WERI-Rb-1 (cell line): ENCODE measurements at regions not wholly inside any gene's neighbourhood (a gene's known extent, or its start where the extent isn't known, plus 50 kb on each side); places are given as distances from the start of the nearest gene placed in this dataset.

Source experiments
- DNase-seq: peaks from one replicate; pipeline ENCODE4 v3.0.0-alpha.2; 2020
- H3K27ac ChIP-seq: fragments of 250-450 bp; sonication (Bioruptor Pico); 2 replicates; pipeline ENCODE4 v1.5.1; 2020; ENCODE audit warnings: mild to moderate bottlenecking, moderate library complexity
- H3K27me3 ChIP-seq: fragments of 250-450 bp; sonication (Bioruptor Pico); 2 replicates; pipeline ENCODE4 v1.5.1; 2021; ENCODE audit warnings: mild to moderate bottlenecking, low read depth, moderate library complexity; ENCODE audit not compliant: insufficient read depth, severe bottlenecking
- H3K36me3 ChIP-seq: fragments of 250-450 bp; sonication (Bioruptor Pico); 2 replicates; pipeline ENCODE4 v1.5.1; 2020; ENCODE audit warnings: mild to moderate bottlenecking, moderate library complexity
- H3K4me3 ChIP-seq: 2 replicates; pipeline ENCODE4 v1.5.1; 2011; ENCODE audit warnings: low read depth, mild to moderate bottlenecking, control low read depth, low read length
- H3K9me3 ChIP-seq: fragments of 250-450 bp; sonication (Bioruptor Pico); 2 replicates; pipeline ENCODE4 v1.5.1; 2021; ENCODE audit warnings: mild to moderate bottlenecking, moderate library complexity; ENCODE audit not compliant: severe bottlenecking
- CTCF ChIP-seq: IDR thresholded peaks from 2 replicates; pipeline ENCODE4 v1.5.1; 2011; ENCODE audit warnings: low read depth, mild to moderate bottlenecking, control low read depth, inconsistent platforms, low read length

DNA sequence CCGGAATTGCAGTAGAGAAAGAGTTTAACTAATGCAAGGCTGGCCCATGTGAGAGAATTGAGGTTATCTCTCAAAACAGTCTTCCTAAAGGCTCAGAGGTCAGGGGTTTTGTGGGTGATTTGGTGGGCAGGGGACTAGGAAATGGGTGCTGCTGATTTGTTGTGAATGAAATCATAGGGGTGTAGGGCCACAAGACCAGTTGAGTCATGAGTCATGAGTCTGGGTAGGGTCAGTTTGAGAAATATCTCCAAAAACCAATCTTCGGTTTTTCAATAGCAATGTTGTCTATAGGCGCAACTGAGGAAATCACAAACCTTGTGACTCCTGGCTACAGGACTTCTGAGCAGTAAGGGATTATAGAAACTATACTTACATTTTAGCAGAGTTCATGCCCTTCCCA is 460.0 kb upstream of the NRP1 start:
- Histone ChIP-seq H3K9me3 (no peaks in the 10 kb centered on the region), H3K4me3 (no peak overlapping the region), H3K27me3 (no peaks in the 10 kb centered on the region), H3K27ac (no peak overlapping the region), H3K36me3 (no peaks in the 10 kb centered on the region)
- DNase-seq, result no peak
- TF ChIP-seq CTCF, result no peak

DNA sequence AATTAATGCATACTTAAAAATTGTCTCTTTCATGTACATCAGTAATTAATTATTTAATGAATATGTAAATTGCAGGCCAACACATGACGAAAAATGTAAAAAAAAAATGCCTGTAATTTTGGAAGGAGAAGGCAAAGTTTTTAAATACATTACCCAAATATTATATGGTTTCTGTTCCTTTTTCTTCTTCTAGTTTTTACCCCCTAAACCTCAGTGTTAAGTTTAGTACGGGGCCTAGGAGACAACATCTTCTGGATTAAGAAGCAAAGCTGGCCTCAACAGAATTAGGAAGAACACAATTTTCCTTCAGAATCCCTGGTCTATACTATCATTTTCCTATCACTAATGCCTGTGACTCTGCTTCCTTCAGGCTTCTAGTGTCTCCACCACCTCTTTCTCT is 459.3 kb upstream of the NRP1 start:
- Histone ChIP-seq H3K27me3 (no peaks in the 10 kb centered on the region), H3K27ac (no peak overlapping the region), H3K4me3 (no peak overlapping the region), H3K9me3 (no peaks in the 10 kb centered on the region), H3K36me3 (no peaks in the 10 kb centered on the region)
- DNase-seq, result no peak
- no peak for TF ChIP-seq CTCF

DNA sequence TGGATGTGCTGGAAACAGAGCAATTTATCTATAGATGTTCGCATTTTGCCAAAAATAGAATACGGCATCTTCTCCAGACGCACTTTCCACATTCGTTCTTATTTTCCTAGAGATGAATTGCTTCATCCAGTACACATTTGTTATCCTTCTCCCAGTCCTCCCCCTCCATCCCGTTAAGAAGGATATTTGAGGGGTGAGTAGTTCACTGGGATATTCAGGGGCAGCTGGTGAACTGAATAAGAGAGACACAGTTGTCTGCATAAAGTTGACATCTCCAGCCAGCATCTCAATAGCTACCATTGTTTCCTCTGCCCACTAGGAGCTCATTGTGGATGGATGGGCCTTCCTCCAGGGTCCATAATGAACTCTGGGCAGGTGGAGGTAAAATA is 456.8 kb upstream of the NRP1 start:
- Histone ChIP-seq H3K27ac (no peak overlapping the region), H3K27me3 (no peaks in the 10 kb centered on the region), H3K4me3 (no peak overlapping the region), H3K9me3 (no peaks in the 10 kb centered on the region), H3K36me3 (no peaks in the 10 kb centered on the region)
- DNase-seq, result no peak
- TF ChIP-seq CTCF, result no peak

GRCh38 chr10:33790521-33791271 is 456.2 kb upstream of the NRP1 start:
- Histone ChIP-seq H3K36me3 (no peaks in the 10 kb centered on the region), H3K9me3 (no peaks in the 10 kb centered on the region), H3K27me3 (no peaks in the 10 kb centered on the region), H3K4me3 (no peak overlapping the region), H3K27ac (no peak overlapping the region)
- no peak for DNase-seq
- TF ChIP-seq CTCF, result no peak

- H3K27ac ChIP-seq, result no peak overlapping the region
- no peak for TF ChIP-seq CTCF
- no peaks in the 10 kb centered on the region for H3K27me3 ChIP-seq
- DNase-seq, result no peak
- no peak overlapping the region for H3K4me3 ChIP-seq
- H3K36me3 ChIP-seq, result no peaks in the 10 kb centered on the region
- no peaks in the 10 kb centered on the region for H3K9me3 ChIP-seq
Measured at GRCh38 chr10:33783557-33783956, 449.1 kb upstream of the NRP1 start.

DNA sequence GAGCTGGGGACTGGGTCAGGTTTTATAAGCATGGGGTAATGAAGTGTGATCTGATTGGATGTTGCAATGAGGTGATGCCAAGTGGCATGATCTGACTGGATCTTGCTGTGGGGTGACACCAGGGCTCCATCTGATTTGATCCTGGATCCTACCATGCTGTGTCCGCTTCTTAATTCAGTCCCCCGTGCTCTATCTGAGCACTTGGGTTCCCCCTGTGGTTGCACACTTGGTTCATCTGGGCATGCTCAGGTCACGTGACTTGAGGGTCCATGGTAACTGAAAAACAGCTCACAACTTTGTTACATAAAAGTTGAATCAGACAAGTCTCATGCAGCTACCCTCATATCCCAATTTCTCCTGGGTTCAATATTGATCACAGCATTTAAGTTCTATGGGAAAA is 448.6 kb upstream of the NRP1 start:
- H3K4me3 ChIP-seq, result no peak overlapping the region
- TF ChIP-seq CTCF, result no peak
- no peaks in the 10 kb centered on the region for H3K36me3 ChIP-seq
- H3K27me3 ChIP-seq, result no peaks in the 10 kb centered on the region
- H3K9me3 ChIP-seq, result no peaks in the 10 kb centered on the region
- no peak for DNase-seq
- H3K27ac ChIP-seq, result no peak overlapping the region
